Breast epithelium (tissue), 3 donors: ENCODE measurements at regions not wholly inside any gene's neighbourhood (a gene's known extent, or its start where the extent isn't known, plus 50 kb on each side); places are given as distances from the start of the nearest gene placed in this dataset.

Source experiments
- POLR2A ChIP-seq: fragments of 450-650 bp; IDR thresholded peaks from one replicate; pipeline ENCODE4 v1.6.1; 2016; ENCODE audit warnings: antibody characterized with exemption, mild to moderate bottlenecking, moderate library complexity
- POLR2AphosphoS5 ChIP-seq, 3 donors: sonication (generic); formaldehyde crosslinking; IDR thresholded peaks; one replicate each; pipeline ENCODE4 v1.6.1; 2017; ENCODE audit warnings: antibody characterized with exemption in 3 of 3

DNA sequence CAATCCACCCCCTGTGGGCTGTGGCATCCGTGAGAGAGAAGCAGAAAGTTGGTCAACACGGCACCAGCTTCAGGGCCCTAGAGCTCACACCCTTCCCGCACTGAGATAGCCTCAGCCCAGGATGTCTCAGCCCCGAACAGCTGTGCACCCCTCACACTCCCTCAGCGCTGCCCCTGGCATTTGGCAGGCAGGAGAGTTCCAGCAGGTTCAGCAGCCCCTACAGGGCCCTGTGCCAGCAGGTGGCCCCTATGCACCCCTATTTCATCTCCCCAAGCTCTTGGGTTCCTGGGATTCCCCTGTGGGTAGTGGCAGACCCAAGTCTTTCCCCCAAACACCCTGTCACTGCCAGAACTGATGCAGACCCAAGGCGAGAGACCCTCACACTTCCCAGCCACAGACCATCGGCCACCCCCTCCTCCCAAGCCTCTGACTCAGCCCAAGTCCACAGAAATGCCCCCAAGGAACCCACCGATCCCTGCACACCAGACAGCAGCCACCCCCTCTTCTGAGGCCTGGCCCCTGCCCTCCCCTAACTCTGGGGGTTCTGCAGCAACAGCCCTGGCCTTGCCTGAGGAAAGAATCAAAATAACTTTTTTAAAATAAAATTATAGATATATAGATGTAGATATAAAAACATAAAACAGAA is 183.6 kb downstream of the IGLL1 start:
- no peak for TF ChIP-seq POLR2AphosphoS5 (IDR thresholded peaks at IDR 0.05)
- no peak for TF ChIP-seq POLR2A
